Activated naive CD8-positive, alpha-beta T cell treated with anti-CD3 and anti-CD28 coated beads, Interleukin-2, amount 10 ng/mL, durations not matched to agents 7 days and 5 days (primary cell): ENCODE measurements at regions not wholly inside any gene's neighbourhood (a gene's known extent, or its start where the extent isn't known, plus 50 kb on each side); places are given as distances from the start of the nearest gene placed in this dataset.

Experiments used
- ATAC-seq: fragments of 150-1000 bp; cut with Tn5 transposase; one replicate; pipeline ENCODE4 v1.10.0; 2021; ENCODE audit warnings: low read depth, moderate library complexity
- POLR2A ChIA-PET: fragments of 350-600 bp; sonication (Branson Sonifier 250); formaldehyde crosslinking; loops from one replicate; lab custom pipeline; 2021; ENCODE audit warnings: antibody characterized with exemption; lab: Charles Lee
- DNase-seq: peaks from one replicate; pipeline ENCODE4 v3.0.0; 2021
- H3K27ac Mint-ChIP-seq: one replicate; pipeline ENCODE4 v1.8.0; 2022; ENCODE audit warnings: mild to moderate bottlenecking, mixed read lengths
- H3K27me3 Mint-ChIP-seq: one replicate; pipeline ENCODE4 v1.8.0; 2022; ENCODE audit warnings: mild to moderate bottlenecking, moderate library complexity, mixed read lengths
- H3K36me3 Mint-ChIP-seq: one replicate; pipeline ENCODE4 v1.8.0; 2021; ENCODE audit warnings: mild to moderate bottlenecking, mixed read lengths
- H3K4me1 Mint-ChIP-seq: one replicate; pipeline ENCODE4 v1.8.0; 2021; ENCODE audit warnings: mixed read lengths
- H3K4me3 Mint-ChIP-seq: one replicate; pipeline ENCODE4 v1.8.0; 2022; ENCODE audit warnings: mild to moderate bottlenecking, moderate library complexity, mixed read lengths
- H3K9me3 Mint-ChIP-seq: one replicate; pipeline ENCODE4 v1.8.0; 2021; ENCODE audit warnings: mixed read lengths

DNA sequence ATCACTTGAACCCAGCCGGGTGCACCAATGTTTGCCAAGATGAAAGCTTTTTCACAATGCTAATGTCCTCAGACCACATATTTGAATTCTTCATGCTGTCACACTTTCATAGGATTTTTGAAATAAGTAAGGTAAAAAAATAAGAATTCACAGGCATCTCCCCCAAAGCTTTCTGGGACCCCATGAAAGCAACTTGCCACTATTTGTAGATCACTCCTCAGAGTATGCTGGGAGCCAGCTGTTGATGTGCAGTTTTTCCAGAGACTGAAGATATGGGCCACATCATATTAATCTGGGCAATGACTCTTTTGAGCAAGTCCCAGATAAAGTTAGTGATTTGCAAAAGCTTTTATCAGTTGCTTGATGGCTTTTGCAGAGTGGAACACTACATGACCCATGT lies 507.9 kb downstream of the RASEF start:
- ATAC-seq: no peak
- no peak overlapping the region for H3K27ac Mint-ChIP-seq
- no peaks in the 10 kb centered on the region for H3K4me1 Mint-ChIP-seq
- no peaks in the 10 kb centered on the region for H3K27me3 Mint-ChIP-seq
- POLR2A ChIA-PET: no interaction called here
- H3K4me3 Mint-ChIP-seq: no peak overlapping the region
- no peak for DNase-seq
- H3K9me3 Mint-ChIP-seq: no peaks in the 10 kb centered on the region
- no peaks in the 10 kb centered on the region for H3K36me3 Mint-ChIP-seq

DNA sequence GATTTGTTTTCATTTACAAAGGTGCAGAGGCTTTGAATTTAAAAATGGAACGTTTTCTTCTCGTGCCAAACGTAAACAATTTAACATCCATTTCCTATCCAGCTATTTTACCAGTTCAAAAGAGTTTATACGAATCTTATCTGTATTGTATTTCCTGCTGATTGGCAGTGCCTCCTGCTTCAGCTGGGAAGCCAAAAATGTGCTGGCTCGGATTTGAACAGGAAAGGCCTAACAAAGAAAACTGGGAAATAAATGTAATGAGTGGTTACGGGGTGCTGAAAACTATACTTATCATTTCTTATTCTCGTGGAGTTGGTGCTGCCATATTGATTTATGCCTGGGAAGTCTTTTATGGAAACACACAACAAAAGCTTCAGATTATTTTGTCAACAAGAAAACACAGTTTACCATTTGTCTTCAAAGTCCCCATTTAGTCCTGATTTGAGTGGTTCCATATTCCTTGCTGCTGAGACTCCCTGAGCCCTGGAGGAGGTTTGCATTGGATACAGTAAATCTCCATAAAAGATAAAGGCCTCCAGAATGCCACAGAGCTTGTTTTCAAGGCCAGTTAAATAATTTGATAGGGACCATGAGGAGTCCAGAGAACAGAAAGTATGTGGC lies 507.4 kb downstream of the RASEF start:
- H3K36me3 Mint-ChIP-seq: no peaks in the 10 kb centered on the region
- H3K4me1 Mint-ChIP-seq: no peaks in the 10 kb centered on the region
- H3K27ac Mint-ChIP-seq: no peak overlapping the region
- POLR2A ChIA-PET: no interaction called here
- no peak overlapping the region for H3K4me3 Mint-ChIP-seq
- no peaks in the 10 kb centered on the region for H3K9me3 Mint-ChIP-seq
- DNase-seq (no peak), ATAC-seq (no peak)
- no peaks in the 10 kb centered on the region for H3K27me3 Mint-ChIP-seq

DNA sequence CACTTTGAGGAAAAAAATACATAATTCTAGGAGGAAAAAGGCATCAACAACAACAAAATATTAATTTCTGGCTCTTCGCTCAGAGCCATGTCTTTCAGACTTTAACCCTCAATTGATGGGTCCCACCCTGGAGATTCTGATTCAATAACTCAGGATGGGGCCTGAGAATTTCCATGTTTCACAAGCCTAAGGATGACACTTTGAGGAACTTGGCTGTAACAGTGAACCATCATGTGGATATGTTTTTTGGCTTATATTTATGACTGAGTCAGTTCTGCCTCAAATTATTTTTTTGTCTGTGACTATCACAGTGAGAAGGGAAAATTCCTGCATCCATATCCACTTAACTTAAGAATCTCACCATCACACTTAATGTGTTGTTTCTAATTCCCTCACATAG lies 504.6 kb downstream of the RASEF start:
- POLR2A ChIA-PET: no interaction called here
- DNase-seq (no peak), ATAC-seq (no peak)
- H3K9me3 Mint-ChIP-seq: no peaks in the 10 kb centered on the region
- no peaks in the 10 kb centered on the region for H3K4me1 Mint-ChIP-seq
- H3K36me3 Mint-ChIP-seq: no peaks in the 10 kb centered on the region
- H3K27me3 Mint-ChIP-seq: no peaks in the 10 kb centered on the region
- H3K4me3 Mint-ChIP-seq: no peak overlapping the region
- no peak overlapping the region for H3K27ac Mint-ChIP-seq

DNA sequence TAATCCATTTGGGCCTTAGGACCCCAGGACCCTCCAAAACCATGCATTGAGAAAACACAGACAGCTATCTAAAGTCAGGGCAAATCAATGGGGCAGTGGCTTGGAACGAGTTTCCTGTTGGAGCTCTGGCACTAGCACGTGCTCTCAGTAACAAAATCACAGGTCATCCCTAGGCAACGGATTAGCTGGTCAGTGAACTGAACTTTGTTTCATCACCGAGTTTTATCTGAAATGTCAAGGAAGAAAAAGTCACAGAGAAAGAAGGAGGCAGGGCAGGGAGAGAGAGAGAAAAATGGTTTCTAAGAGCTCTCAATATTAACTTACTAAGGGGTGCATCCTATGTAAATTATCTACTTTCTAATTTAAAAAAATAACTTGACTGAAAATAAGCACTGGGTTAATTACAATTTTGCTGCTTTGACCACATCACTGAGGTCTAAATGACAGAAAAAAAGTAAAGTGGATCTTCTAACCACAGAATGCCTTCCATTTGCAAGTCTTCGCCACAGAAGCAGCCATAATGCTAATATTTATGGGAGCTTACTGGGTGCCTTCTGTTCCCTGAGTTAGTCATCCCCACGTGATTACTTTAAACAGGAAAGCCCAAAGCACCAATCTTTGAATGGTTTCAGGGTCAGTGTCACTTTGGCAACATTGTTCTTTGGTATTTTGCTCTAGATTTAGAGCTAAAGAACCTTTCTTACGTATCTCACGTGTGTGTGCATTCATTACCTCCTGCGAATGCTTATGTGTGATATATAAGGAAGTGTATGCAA lies 503.9 kb downstream of the RASEF start:
- H3K27ac Mint-ChIP-seq: no peak overlapping the region
- ATAC-seq: no peak
- no peaks in the 10 kb centered on the region for H3K27me3 Mint-ChIP-seq
- H3K4me1 Mint-ChIP-seq: no peaks in the 10 kb centered on the region
- no peak overlapping the region for H3K4me3 Mint-ChIP-seq
- H3K36me3 Mint-ChIP-seq: no peaks in the 10 kb centered on the region
- POLR2A ChIA-PET: no interaction called here
- DNase-seq: no peak
- no peaks in the 10 kb centered on the region for H3K9me3 Mint-ChIP-seq

DNA sequence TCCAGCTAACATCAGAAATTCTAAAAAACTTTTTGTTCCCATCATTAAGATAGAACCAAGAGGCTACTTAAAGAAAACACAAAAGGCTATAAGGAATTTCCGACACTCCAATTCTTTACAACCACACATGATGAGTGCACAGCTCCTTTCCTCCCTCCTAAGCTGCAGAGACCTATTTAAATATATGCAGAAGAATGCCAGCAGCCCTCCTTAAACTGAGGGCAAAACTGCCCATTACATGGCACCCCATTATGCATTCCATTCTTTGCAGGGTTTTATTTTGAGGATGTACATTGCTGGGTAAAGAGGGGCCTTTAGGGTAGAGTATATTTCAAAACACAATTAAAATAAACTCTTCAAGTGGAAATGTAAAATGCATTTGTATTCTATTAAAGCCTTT lies 502.9 kb downstream of the RASEF start:
- POLR2A ChIA-PET: no interaction called here
- Mint-ChIP-seq H3K4me1 (no peaks in the 10 kb centered on the region), H3K27me3 (no peaks in the 10 kb centered on the region), H3K9me3 (peaks cover 4% of the 10 kb centered on the region), H3K27ac (no peak overlapping the region), H3K36me3 (no peaks in the 10 kb centered on the region), H3K4me3 (no peak overlapping the region)
- DNase-seq (no peak), ATAC-seq (no peak)

DNA sequence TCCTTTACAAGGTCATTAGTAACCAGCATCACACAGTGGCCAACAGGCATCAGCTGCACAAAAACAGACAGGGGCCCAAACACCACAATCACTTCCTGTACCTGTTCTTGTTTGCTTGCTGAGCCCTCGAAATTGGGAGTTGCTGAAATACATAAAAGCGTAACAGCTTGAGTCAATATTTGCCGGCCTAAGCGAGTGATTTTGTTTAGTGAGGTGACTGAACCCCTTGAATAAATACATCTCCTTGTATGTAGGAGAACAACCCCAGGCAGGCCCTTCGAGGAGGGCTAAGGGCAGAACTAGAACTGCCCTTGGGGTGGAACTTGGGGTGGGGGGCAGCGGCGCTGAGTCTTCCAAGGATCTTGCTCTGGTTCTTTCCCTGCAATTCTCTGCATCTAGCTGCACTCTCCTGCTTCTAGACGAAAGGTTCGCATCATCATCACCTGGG lies 502.5 kb downstream of the RASEF start:
- DNase-seq (no peak), ATAC-seq (no peak)
- Mint-ChIP-seq H3K36me3 (no peaks in the 10 kb centered on the region), H3K27me3 (no peaks in the 10 kb centered on the region), H3K4me1 (no peaks in the 10 kb centered on the region), H3K4me3 (no peak overlapping the region), H3K27ac (no peak overlapping the region), H3K9me3 (peaks cover 4% of the 10 kb centered on the region)
- POLR2A ChIA-PET: no interaction called here

DNA sequence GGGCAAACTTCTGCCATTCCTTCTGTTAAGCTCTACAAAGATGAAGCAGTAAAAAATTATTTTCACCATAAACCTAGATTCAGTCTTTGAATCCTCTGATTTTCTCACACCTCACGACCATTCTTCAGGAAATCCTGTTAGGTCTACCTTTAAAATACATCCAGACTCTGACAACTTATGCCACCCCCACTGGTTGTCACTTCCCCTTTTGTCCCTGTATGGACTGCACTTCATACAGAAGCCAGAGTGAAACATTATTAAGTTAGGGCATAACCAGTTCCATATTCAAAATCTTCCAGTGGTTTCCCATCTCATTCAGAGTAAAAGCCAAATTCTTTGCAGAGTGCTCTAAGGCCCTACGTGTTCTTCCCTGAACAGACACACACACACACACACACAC lies 499.8 kb downstream of the RASEF start:
- POLR2A ChIA-PET: no interaction called here
- Mint-ChIP-seq H3K9me3 (peaks cover 4% of the 10 kb centered on the region), H3K4me1 (no peaks in the 10 kb centered on the region), H3K4me3 (no peak overlapping the region), H3K36me3 (no peaks in the 10 kb centered on the region), H3K27ac (no peak overlapping the region), H3K27me3 (no peaks in the 10 kb centered on the region)
- no peak for ATAC-seq
- no peak for DNase-seq

DNA sequence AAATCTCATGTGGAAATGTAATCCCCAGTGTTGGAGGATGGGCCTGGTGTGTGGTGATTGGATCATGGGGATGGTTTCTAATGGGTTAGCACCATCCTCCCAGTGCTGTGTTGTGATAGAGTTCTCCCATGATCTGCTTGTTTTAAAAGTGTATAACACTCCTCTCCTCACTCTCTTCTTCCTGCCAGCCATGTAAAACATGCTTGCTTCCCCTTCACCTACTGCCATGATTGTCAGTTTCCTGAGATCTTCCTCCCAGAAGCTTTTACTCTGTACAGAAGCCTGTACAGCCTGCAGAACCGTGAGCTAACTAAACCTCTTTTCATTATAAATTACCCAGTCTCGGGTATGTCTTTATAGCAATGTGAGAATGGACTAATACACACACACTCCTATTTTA lies 499.1 kb downstream of the RASEF start:
- no peak for ATAC-seq
- Mint-ChIP-seq H3K4me3 (no peak overlapping the region), H3K9me3 (peaks cover 4% of the 10 kb centered on the region), H3K27ac (no peak overlapping the region), H3K36me3 (no peaks in the 10 kb centered on the region), H3K4me1 (no peaks in the 10 kb centered on the region), H3K27me3 (no peaks in the 10 kb centered on the region)
- DNase-seq: no peak
- POLR2A ChIA-PET: no interaction called here

DNA sequence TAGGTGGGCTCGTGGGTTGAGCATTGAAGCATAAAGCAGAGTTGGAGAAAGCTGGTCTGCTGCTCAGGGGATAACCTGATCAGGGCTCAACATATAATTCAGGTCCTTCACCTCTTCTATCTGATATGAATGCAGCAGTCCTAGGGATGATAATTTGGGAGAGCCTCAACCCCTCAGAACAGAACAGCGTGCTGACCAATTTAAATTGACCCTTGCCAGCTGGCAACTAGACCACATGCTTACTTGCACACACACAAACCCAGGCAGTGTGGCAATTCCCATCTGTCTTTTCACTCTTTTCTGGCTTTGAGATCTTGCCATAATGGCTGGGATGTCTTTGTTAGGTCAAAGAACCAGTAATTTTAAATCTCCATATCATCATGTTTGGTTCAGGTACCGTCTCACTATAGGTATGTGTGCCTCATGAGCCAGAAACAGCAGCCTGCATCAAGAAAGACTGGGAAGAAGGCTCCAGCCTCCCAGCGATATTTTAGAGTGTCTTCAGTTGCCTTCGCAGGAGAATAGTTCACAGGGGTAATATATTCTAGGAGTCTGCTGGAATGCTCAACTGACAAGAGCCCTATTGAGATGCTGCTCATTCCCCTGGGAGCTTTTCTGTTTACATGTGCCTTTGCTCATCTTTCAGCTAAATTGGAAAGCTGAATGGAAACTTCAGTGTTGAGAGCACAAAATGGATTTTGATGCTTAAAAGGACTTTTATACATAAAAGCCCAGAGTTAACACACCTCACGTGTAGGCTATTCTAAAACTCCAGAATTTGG lies 497.6 kb downstream of the RASEF start:
- H3K9me3 Mint-ChIP-seq: peaks cover 4% of the 10 kb centered on the region
- no peaks in the 10 kb centered on the region for H3K4me1 Mint-ChIP-seq
- no peaks in the 10 kb centered on the region for H3K27me3 Mint-ChIP-seq
- no peaks in the 10 kb centered on the region for H3K36me3 Mint-ChIP-seq
- ATAC-seq (no peak), DNase-seq (no peak)
- H3K27ac Mint-ChIP-seq: no peak overlapping the region
- POLR2A ChIA-PET: no interaction called here
- H3K4me3 Mint-ChIP-seq: no peak overlapping the region

DNA sequence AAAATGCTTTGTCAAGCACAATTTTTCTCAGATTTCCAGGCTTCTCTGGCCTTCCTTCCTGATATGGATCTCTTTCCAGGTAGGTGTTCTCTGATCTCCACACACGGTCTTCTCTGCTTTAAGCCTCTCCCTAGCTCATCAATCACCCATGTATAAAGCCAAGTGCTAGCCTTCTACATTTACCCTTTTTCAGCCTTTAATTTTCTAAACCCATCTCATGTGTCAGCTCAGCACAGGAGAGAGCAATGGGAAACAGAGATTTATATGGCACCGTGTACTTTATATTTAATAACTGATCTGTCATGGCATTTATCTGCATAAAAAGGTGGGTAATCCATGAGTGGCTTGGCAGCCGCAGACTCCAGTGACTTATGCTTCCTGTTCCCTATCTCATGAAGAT lies 495.0 kb downstream of the RASEF start:
- Mint-ChIP-seq H3K27ac (no peak overlapping the region), H3K27me3 (no peaks in the 10 kb centered on the region), H3K4me1 (no peaks in the 10 kb centered on the region), H3K4me3 (no peak overlapping the region), H3K9me3 (peaks cover 6% of the 10 kb centered on the region), H3K36me3 (no peaks in the 10 kb centered on the region)
- no peak for ATAC-seq
- no peak for DNase-seq
- POLR2A ChIA-PET: no interaction called here

DNA sequence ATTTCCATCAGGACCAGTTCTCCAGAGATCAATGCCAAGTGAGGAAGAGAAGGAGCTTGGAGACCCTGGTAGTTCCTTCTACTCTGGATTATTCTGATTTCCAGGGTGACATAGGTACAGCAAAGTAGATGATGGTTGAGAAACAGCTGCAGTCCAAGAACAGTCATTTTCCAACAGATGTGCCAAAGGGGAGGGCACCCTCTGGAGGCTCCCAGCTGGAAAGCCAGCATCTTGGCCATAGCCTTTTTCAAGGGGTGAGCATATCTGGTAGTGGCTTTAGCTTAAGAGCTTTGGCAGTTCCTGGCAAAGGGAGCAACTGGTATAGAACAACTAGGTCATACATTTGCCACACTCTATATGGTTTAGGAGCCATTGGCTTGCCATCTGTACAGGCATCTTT lies 492.7 kb downstream of the RASEF start:
- H3K4me3 Mint-ChIP-seq: no peak overlapping the region
- no peak for DNase-seq
- H3K4me1 Mint-ChIP-seq: no peaks in the 10 kb centered on the region
- H3K27me3 Mint-ChIP-seq: no peaks in the 10 kb centered on the region
- POLR2A ChIA-PET: no interaction called here
- ATAC-seq: no peak
- no peaks in the 10 kb centered on the region for H3K36me3 Mint-ChIP-seq
- no peak overlapping the region for H3K27ac Mint-ChIP-seq
- H3K9me3 Mint-ChIP-seq: peaks cover 6% of the 10 kb centered on the region

DNA sequence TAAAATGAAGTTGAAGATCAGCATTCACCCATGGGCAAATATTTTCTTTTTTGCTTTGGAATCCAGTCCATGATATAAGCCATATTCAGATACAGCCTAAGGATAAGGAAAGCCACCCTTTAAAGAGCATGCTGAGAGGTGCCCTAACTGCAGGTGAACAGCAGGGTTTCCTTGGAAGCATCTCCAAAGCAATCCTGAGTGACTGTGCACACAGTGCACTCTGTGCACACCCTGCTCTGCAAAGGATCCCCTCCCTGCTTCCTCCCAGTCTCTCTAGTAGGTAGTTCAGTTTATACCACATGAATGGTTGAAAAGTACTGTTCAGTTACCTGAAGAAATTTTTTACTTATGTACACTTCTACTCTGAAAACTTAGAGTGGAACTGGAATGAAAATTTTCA lies 491.4 kb downstream of the RASEF start:
- Mint-ChIP-seq H3K27ac (no peak overlapping the region), H3K4me1 (no peaks in the 10 kb centered on the region), H3K27me3 (no peaks in the 10 kb centered on the region), H3K4me3 (no peak overlapping the region), H3K36me3 (no peaks in the 10 kb centered on the region), H3K9me3 (peaks cover 6% of the 10 kb centered on the region)
- POLR2A ChIA-PET: no interaction called here
- no peak for DNase-seq
- ATAC-seq: no peak

DNA sequence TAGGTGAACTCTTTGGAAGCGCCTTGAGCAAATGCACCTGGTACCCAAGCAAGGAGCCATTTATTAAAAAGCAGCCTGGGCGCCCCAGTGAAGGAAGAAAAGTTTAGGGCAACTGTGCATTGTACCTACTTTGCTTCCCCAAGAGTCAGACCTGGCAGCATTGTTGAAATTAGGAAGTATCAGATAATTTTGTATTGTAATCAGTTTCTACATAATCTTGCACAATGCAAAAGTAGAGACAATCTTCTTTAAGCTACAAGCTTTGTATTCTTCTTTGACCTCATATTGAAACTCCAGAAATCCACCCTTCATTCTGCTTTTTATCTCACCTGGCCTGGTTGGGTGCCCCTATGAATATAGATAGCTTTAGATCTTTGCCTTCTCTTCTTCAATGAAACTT lies 490.8 kb downstream of the RASEF start:
- H3K36me3 Mint-ChIP-seq: no peaks in the 10 kb centered on the region
- POLR2A ChIA-PET: no interaction called here
- peaks cover 6% of the 10 kb centered on the region for H3K9me3 Mint-ChIP-seq
- no peak for ATAC-seq
- H3K4me1 Mint-ChIP-seq: no peaks in the 10 kb centered on the region
- H3K27ac Mint-ChIP-seq: no peak overlapping the region
- no peak overlapping the region for H3K4me3 Mint-ChIP-seq
- H3K27me3 Mint-ChIP-seq: no peaks in the 10 kb centered on the region
- no peak for DNase-seq

DNA sequence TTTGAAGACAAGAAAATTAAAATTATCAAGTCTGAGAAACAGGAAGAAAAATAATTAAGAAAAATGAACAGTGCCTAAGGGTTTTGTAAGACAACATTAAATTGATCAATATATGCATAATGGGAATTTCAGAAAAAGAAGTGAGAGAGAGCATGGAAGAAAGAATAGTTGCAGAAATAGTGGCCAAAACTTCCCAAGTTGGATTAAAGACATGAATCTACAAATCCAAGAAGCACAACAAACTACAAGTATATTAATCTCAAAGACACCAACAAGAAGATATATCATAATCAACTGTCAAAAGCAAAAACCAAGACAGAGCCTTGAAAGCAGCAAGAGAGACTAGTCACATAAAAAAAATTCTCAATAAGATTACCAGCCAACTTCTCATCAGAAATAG lies 488.0 kb downstream of the RASEF start:
- Mint-ChIP-seq H3K4me1 (no peaks in the 10 kb centered on the region), H3K36me3 (no peaks in the 10 kb centered on the region), H3K4me3 (no peak overlapping the region), H3K27me3 (no peaks in the 10 kb centered on the region), H3K9me3 (peaks cover 7% of the 10 kb centered on the region), H3K27ac (no peak overlapping the region)
- POLR2A ChIA-PET: no interaction called here
- ATAC-seq (no peak), DNase-seq (no peak)
